SK-N-SH (cell line): ENCODE measurements at regions not wholly inside any gene's neighbourhood (a gene's known extent, or its start where the extent isn't known, plus 50 kb on each side); places are given as distances from the start of the nearest gene placed in this dataset.
"Not testable (repeated sequence)": the region's sequence is repeated elsewhere in the genome, so short reads cannot be mapped to it uniquely, and the experiment has no call there.

Experiments
- CTCF ChIA-PET: fragments of 300-600, 350-600 bp; formaldehyde crosslinking; extraction: SDS; loops from one replicate; lab custom pipeline; 2021; lab: Yijun Ruan, JAX
- POLR2A ChIA-PET: fragments of 350-600 bp; sonication (Branson Sonifier 250); formaldehyde crosslinking; extraction: SDS; loops from one replicate; lab custom pipeline; 2020; ENCODE audit warnings: antibody characterized with exemption, inconsistent platforms; lab: Yijun Ruan, JAX
- DNase-seq: peaks from one replicate; pipeline ENCODE4 v3.0.0; 2012
- H2AFZ ChIP-seq: fragments of 200-600 bp; sonication (generic); 2 replicates; pipeline ENCODE4 v1.8.1; 2016; ENCODE audit warnings: antibody characterized with exemption, mild to moderate bottlenecking, low read depth
- H3F3A ChIP-seq: fragments of 200-600 bp; sonication (generic); replicated peaks from 2 replicates; pipeline ENCODE3; 2016; ENCODE audit warnings: antibody characterized with exemption, mild to moderate bottlenecking; ENCODE audit not compliant: insufficient read depth
- H3K27ac ChIP-seq, 2 experiments: fragments of 200-500 bp in 1 of 2; fragments of 200-600 bp in 1 of 2; sonication (Bioruptor generic) in 1 of 2; sonication (generic), shearing (Covaris generic) in 1 of 2; 2 replicates each; pipeline versions ENCODE4 v1.5.1 to v1.6.1; 2014 to 2016; ENCODE audit warnings: low read depth in 2 of 2, inconsistent platforms in 1 of 2, low read length in 1 of 2, mild to moderate bottlenecking in 1 of 2, mixed read lengths in 1 of 2
- H3K27me3 ChIP-seq: fragments of 200-600 bp; sonication (generic), shearing (Covaris generic); 2 replicates; pipeline ENCODE4 v1.6.1; 2016; ENCODE audit warnings: mixed run types; ENCODE audit not compliant: insufficient read depth
- H3K36me3 ChIP-seq, 2 experiments: fragments of 200-500 bp in 1 of 2; fragments of 200-600 bp in 1 of 2; sonication (Bioruptor generic) in 1 of 2; sonication (generic) in 1 of 2; replicated peaks in 1 of 2; 2 replicates each; pipeline versions ENCODE3 to v1.5.1; 2014 to 2016; ENCODE audit warnings: low read length in 1 of 2, mild to moderate bottlenecking in 1 of 2; ENCODE audit not compliant: insufficient read depth in 2 of 2, control insufficient read depth in 1 of 2
- H3K4me1 ChIP-seq, 2 experiments: fragments of 200-500 bp in 1 of 2; fragments of 200-600 bp in 1 of 2; sonication (Bioruptor generic) in 1 of 2; sonication (generic), shearing (Covaris generic) in 1 of 2; 2 replicates each; pipeline versions ENCODE4 v1.5.1 to v1.6.1; 2014 to 2016; ENCODE audit warnings: low read depth in 1 of 2, low read length in 1 of 2, mixed run types in 1 of 2; ENCODE audit not compliant: insufficient read depth in 2 of 2, control insufficient read depth in 1 of 2
- H3K4me2 ChIP-seq: fragments of 200-600 bp; sonication (generic), shearing (Covaris generic); 2 replicates; pipeline ENCODE4 v1.6.1; 2017; ENCODE audit warnings: mixed run types
- H3K4me3 ChIP-seq, 2 experiments: fragments of 200-500 bp in 1 of 2; fragments of 200-600 bp in 1 of 2; sonication (Bioruptor generic) in 1 of 2; sonication (generic), shearing (Covaris generic) in 1 of 2; 2 replicates each; pipeline versions ENCODE4 v1.5.1 to v1.8.1; 2014 to 2016; ENCODE audit warnings: low read depth in 2 of 2, inconsistent platforms in 1 of 2, low read length in 1 of 2, mild to moderate bottlenecking in 1 of 2, mixed read lengths in 1 of 2, moderate library complexity in 1 of 2
- H3K79me2 ChIP-seq: fragments of 200-600 bp; sonication (generic); 2 replicates; pipeline ENCODE4 v1.8.1; 2017; ENCODE audit warnings: mild to moderate bottlenecking; ENCODE audit not compliant: insufficient read depth
- H3K9ac ChIP-seq: fragments of 200-600 bp; sonication (generic); 2 replicates; pipeline ENCODE4 v1.6.1; 2017; ENCODE audit warnings: mixed run types
- H3K9me2 ChIP-seq: fragments of 200-600 bp; sonication (generic); 2 replicates; pipeline ENCODE4 v1.6.1; 2017; ENCODE audit warnings: mixed run types
- H3K9me3 ChIP-seq: fragments of 200-600 bp; sonication (generic); 2 replicates; pipeline ENCODE4 v1.6.1; 2017; ENCODE audit warnings: mixed run types, mild to moderate bottlenecking, moderate library complexity
- H4K20me1 ChIP-seq: fragments of 200-600 bp; sonication (generic); 2 replicates; pipeline ENCODE4 v1.6.1; 2017; ENCODE audit warnings: mild to moderate bottlenecking, mixed run types; ENCODE audit not compliant: insufficient read depth
- CTCF ChIP-seq: fragments of 200-600 bp; sonication (generic); IDR thresholded peaks from 2 replicates; pipeline ENCODE4 v1.6.1; 2017; ENCODE audit warnings: antibody characterized with exemption, mild to moderate bottlenecking, moderate library complexity
- JUND ChIP-seq: IDR thresholded peaks from 2 replicates; pipeline ENCODE4 v1.4.0; 2012
- REST ChIP-seq: IDR thresholded peaks from 2 replicates; pipeline ENCODE4 v1.6.1; 2012; ENCODE audit warnings: mild to moderate bottlenecking, low read depth, low read length, moderate library complexity
- SIN3A ChIP-seq: IDR thresholded peaks from 2 replicates; pipeline ENCODE4 v1.6.1; 2012; ENCODE audit warnings: low read depth, mild to moderate bottlenecking, low read length, moderate library complexity, borderline replicate concordance
- WGBS: methylation state at CpG from one replicate; pipeline ENCODE4 v1.1.6; 2017; ENCODE audit warnings: low lambda C conversion rate; 5-methylcytosine and 5-hydroxymethylcytosine counted together

- H3K36me3 ChIP-seq, result no peaks in the 10 kb centered on the region
- no peaks in the 10 kb centered on the region for H3K4me1 ChIP-seq
- H3K27ac ChIP-seq, result no peak overlapping the region
- POLR2A ChIA-PET, result no interaction called here
- H3K79me2 ChIP-seq, result no peaks in the 10 kb centered on the region
- TF ChIP-seq CTCF (no peak), REST (peak; percentile 47; the same call in 1 of the 2 replicates)
- TF ChIP-seq, all 33 proteins: peak for 1
- Histone ChIP-seq H3K9ac (no peak overlapping the region), H4K20me1 (no peaks in the 10 kb centered on the region), H3K4me2 (no peak overlapping the region), H3K9me3 (peaks cover 4% of the 10 kb centered on the region; the same call in 1 of the 2 replicates), H3K9me2 (no peaks in the 10 kb centered on the region), H2AFZ (no peak overlapping the region), H3K4me3 (no peak overlapping the region), H3K27me3 (no peaks in the 10 kb centered on the region), H3F3A (no peaks in the 10 kb centered on the region)
- DNase-seq, result no peak
- CTCF ChIA-PET, result no interaction called here
- WGBS, result 19% methylated on average over 3 of the region's 3 CpGs
Observed at GRCh38 chr9:93761822-93762221, 185.4 kb downstream of the PHF2 start.

- Histone ChIP-seq H3K4me1 (no peaks in the 10 kb centered on the region), H3K4me2 (no peak overlapping the region), H3K9me3 (no peaks in the 10 kb centered on the region; the same call in 1 of the 2 replicates), H4K20me1 (no peaks in the 10 kb centered on the region), H3K36me3 (no peaks in the 10 kb centered on the region), H3K9ac (no peak overlapping the region), H3K79me2 (no peaks in the 10 kb centered on the region), H3K4me3 (no peak overlapping the region), H3K9me2 (no peaks in the 10 kb centered on the region), H3K27ac (no peak overlapping the region), H3K27me3 (no peaks in the 10 kb centered on the region), H2AFZ (no peak overlapping the region), H3F3A (no peaks in the 10 kb centered on the region)
- no peak for DNase-seq
- TF ChIP-seq SIN3A (no peak), JUND (no peak)
- CTCF ChIA-PET, result no interaction called here
- POLR2A ChIA-PET, result no interaction called here
- 0% methylated on average over 2 of the region's 2 CpGs for WGBS
Observed at GRCh38 chr9:93750045-93750444, 173.7 kb downstream of the PHF2 start.

- CTCF ChIA-PET, H3K27ac ChIP-seq, H2AFZ ChIP-seq, H3K27me3 ChIP-seq, H3K9me3 ChIP-seq, POLR2A ChIA-PET, DNase-seq, H3K4me2 ChIP-seq, H3F3A ChIP-seq, H3K79me2 ChIP-seq, H4K20me1 ChIP-seq, H3K4me3 ChIP-seq, H3K4me1 ChIP-seq, H3K36me3 ChIP-seq, H3K9me2 ChIP-seq, H3K9ac ChIP-seq: not testable (repeated sequence)
- 44% methylated on average over 1 of the region's 1 CpG for WGBS
Observed at GRCh38 chr9:93748827-93749226, 172.4 kb downstream of the PHF2 start.
